Astrocyte (in vitro differentiated cells and primary cell): ENCODE measurements at regions not wholly inside any gene's neighbourhood (a gene's known extent, or its start where the extent isn't known, plus 50 kb on each side); places are given as distances from the start of the nearest gene placed in this dataset.

Source experiments
- DNase-seq: peaks from one replicate; pipeline ENCODE4 v3.0.0-alpha.2; 2010; ENCODE audit warnings: low read depth
- FAIRE-seq: peaks from 2 replicates; lab custom pipeline; 2011; peaks lifted over from hg19 to GRCh38; lab: Jason Lieb, UNC
- H2AFZ ChIP-seq: 2 replicates; pipeline ENCODE4 v1.6.0; 2012; ENCODE audit warnings: low read depth, low read length, inconsistent platforms
- H3K27ac ChIP-seq: 2 replicates; pipeline ENCODE4 v1.5.1; 2011; ENCODE audit warnings: low read depth, low read length, inconsistent platforms
- H3K27me3 ChIP-seq: 2 replicates; pipeline ENCODE4 v1.6.0; 2011; ENCODE audit warnings: low read length, inconsistent platforms; ENCODE audit not compliant: insufficient read depth
- H3K36me3 ChIP-seq: 2 replicates; pipeline ENCODE4 v1.5.1; 2011; ENCODE audit warnings: low read length, inconsistent platforms; ENCODE audit not compliant: insufficient read depth
- H3K4me1 ChIP-seq: 2 replicates; pipeline ENCODE4 v1.5.1; 2011; ENCODE audit warnings: low read length, inconsistent platforms; ENCODE audit not compliant: insufficient read depth
- H3K4me2 ChIP-seq: 2 replicates; pipeline ENCODE4 v1.6.0; 2012; ENCODE audit warnings: low read length, inconsistent platforms
- H3K4me3 ChIP-seq: 2 replicates; pipeline ENCODE4 v1.5.1; 2011; ENCODE audit warnings: low read depth, mild to moderate bottlenecking, low read length, inconsistent platforms; ENCODE audit not compliant: insufficient read depth
- H3K79me2 ChIP-seq: 2 replicates; pipeline ENCODE4 v1.6.0; 2012; ENCODE audit warnings: mild to moderate bottlenecking, low read length, inconsistent platforms; ENCODE audit not compliant: insufficient read depth
- H3K9ac ChIP-seq: 2 replicates; pipeline ENCODE4 v1.6.0; 2012; ENCODE audit warnings: mild to moderate bottlenecking, low read length, inconsistent platforms
- H3K9me3 ChIP-seq: 2 replicates; pipeline ENCODE4 v1.5.1; 2012; ENCODE audit warnings: low read depth, mild to moderate bottlenecking, low read length, inconsistent platforms; ENCODE audit not compliant: insufficient read depth
- H4K20me1 ChIP-seq: 2 replicates; pipeline ENCODE4 v1.6.0; 2012; ENCODE audit warnings: low read length, inconsistent platforms; ENCODE audit not compliant: insufficient read depth
- H3K27ac Mint-ChIP-seq: one replicate; pipeline ENCODE4 v1.8.0; 2021; ENCODE audit warnings: mild to moderate bottlenecking, mixed read lengths; ENCODE audit not compliant: unreplicated experiment
- H3K27me3 Mint-ChIP-seq: one replicate; pipeline ENCODE4 v1.8.0; 2021; ENCODE audit warnings: low read depth, mixed read lengths; ENCODE audit not compliant: unreplicated experiment
- H3K36me3 Mint-ChIP-seq: one replicate; pipeline ENCODE4 v1.8.0; 2021; ENCODE audit warnings: low read depth, mixed read lengths; ENCODE audit not compliant: unreplicated experiment
- H3K4me1 Mint-ChIP-seq: one replicate; pipeline ENCODE4 v1.8.0; 2021; ENCODE audit warnings: low read depth, mixed read lengths; ENCODE audit not compliant: unreplicated experiment
- H3K4me3 Mint-ChIP-seq: one replicate; pipeline ENCODE4 v1.8.0; 2021; ENCODE audit warnings: mild to moderate bottlenecking, moderate library complexity, mixed read lengths; ENCODE audit not compliant: unreplicated experiment
- H3K9me3 Mint-ChIP-seq: one replicate; pipeline ENCODE4 v1.8.0; 2021; ENCODE audit warnings: mild to moderate bottlenecking, mixed read lengths; ENCODE audit not compliant: unreplicated experiment
- EZH2 ChIP-seq: IDR thresholded peaks from 2 replicates; pipeline ENCODE4 v1.6.1; 2012; ENCODE audit warnings: mild to moderate bottlenecking, low read length, inconsistent platforms; ENCODE audit not compliant: insufficient read depth
- TF ChIP-seq, protein P1 (sequence below): IDR thresholded peaks from 2 replicates; pipeline ENCODE4 v1.5.1; 2011; ENCODE audit warnings: low read depth, mild to moderate bottlenecking, inconsistent platforms, low read length, moderate library complexity; ENCODE audit not compliant: insufficient read depth

DNA sequence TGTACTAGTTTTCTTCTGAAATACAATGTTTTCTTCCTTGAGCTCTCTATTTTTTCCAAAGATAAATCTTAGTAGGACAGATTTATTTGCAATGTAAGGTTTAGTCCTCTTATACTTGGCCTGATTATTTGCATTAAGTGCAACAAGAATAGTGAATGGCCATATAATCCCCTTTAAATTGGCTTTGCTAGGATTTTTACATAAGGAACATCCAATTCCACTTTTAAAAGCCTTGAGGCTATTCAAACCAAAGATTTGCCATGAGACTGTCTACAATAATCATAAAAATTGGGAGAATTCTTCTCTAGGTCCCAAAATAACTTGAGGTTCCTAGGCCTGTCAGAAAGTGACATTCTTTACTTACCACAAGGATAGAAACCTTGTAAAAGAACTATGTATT, 128.6 kb upstream of the THSD7A start:
- Histone ChIP-seq H2AFZ (no peak overlapping the region), H4K20me1 (no peaks in the 10 kb centered on the region), H3K36me3 (no peaks in the 10 kb centered on the region), H3K9ac (no peak overlapping the region), H3K9me3 (no peaks in the 10 kb centered on the region), H3K27me3 (no peaks in the 10 kb centered on the region), H3K27ac (no peak overlapping the region), H3K79me2 (no peaks in the 10 kb centered on the region), H3K4me3 (no peak overlapping the region), H3K4me1 (no peaks in the 10 kb centered on the region), H3K4me2 (no peak overlapping the region)
- TF ChIP-seq, protein P1, sequence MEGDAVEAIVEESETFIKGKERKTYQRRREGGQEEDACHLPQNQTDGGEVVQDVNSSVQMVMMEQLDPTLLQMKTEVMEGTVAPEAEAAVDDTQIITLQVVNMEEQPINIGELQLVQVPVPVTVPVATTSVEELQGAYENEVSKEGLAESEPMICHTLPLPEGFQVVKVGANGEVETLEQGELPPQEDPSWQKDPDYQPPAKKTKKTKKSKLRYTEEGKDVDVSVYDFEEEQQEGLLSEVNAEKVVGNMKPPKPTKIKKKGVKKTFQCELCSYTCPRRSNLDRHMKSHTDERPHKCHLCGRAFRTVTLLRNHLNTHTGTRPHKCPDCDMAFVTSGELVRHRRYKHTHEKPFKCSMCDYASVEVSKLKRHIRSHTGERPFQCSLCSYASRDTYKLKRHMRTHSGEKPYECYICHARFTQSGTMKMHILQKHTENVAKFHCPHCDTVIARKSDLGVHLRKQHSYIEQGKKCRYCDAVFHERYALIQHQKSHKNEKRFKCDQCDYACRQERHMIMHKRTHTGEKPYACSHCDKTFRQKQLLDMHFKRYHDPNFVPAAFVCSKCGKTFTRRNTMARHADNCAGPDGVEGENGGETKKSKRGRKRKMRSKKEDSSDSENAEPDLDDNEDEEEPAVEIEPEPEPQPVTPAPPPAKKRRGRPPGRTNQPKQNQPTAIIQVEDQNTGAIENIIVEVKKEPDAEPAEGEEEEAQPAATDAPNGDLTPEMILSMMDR: no peak
- no peak for TF ChIP-seq EZH2
- FAIRE-seq (no peak), DNase-seq (no peak)
- no peaks in the 10 kb centered on the region for H3K27me3 Mint-ChIP-seq
- H3K4me1 Mint-ChIP-seq: no peaks in the 10 kb centered on the region
- no peak overlapping the region for H3K27ac Mint-ChIP-seq
- H3K4me3 Mint-ChIP-seq: no peak overlapping the region
- no peaks in the 10 kb centered on the region for H3K36me3 Mint-ChIP-seq
- H3K9me3 Mint-ChIP-seq: no peaks in the 10 kb centered on the region

DNA sequence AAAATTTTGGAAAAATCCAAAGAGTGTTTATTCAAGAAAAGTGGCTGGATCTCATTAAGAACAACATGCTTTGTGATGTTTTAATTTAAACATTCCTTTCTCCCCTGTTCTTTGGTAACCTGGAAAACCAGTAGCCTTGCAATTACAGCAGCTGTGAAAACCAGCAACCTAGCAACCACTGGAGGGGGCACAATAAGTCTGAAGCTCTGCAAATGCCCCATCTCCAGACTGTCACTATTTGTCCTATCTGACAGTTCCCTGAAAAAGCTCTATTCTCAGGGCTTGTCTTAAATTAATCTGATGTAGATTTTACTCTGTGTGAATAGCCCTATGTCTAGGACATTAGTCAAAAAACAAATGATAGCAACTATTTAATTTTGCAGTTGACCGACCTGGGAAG, 137.6 kb upstream of the THSD7A start:
- DNase-seq (no peak), FAIRE-seq (no peak)
- no peaks in the 10 kb centered on the region for H3K4me1 ChIP-seq
- no peaks in the 10 kb centered on the region for H3K36me3 Mint-ChIP-seq
- no peak overlapping the region for H3K4me3 Mint-ChIP-seq
- peaks cover 2% of the 10 kb centered on the region for H3K9me3 Mint-ChIP-seq
- no peak overlapping the region for H3K27ac Mint-ChIP-seq
- no peaks in the 10 kb centered on the region for H4K20me1 ChIP-seq
- H3K9ac ChIP-seq: no peak overlapping the region
- no peak overlapping the region for H2AFZ ChIP-seq
- no peak overlapping the region for H3K4me2 ChIP-seq
- no peak overlapping the region for H3K4me3 ChIP-seq
- no peaks in the 10 kb centered on the region for H3K4me1 Mint-ChIP-seq
- H3K27me3 ChIP-seq: no peaks in the 10 kb centered on the region
- H3K79me2 ChIP-seq: no peaks in the 10 kb centered on the region
- no peak overlapping the region for H3K27ac ChIP-seq
- TF ChIP-seq, protein P1: no peak
- no peak for TF ChIP-seq EZH2
- no peaks in the 10 kb centered on the region for H3K9me3 ChIP-seq
- H3K27me3 Mint-ChIP-seq: no peaks in the 10 kb centered on the region
- H3K36me3 ChIP-seq: no peaks in the 10 kb centered on the region

DNA sequence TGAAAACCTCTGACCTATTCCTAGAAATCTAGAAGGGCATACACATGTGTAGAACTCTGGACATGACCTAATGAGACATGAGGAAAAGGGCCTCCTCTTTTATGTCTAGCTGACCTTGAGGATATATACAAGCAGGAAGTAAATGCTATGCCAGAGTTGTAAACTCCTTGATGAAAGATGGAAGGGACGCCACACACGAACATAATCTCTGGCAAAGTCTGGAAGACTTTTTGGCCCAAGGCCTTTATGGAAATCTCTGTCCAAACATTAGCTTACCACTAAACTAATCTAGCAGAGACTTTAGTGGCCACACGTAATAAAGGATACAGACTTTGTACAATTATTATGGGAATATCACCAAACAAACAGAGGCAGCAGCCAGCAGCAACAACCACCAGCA, 138.1 kb upstream of the THSD7A start:
- Histone ChIP-seq H3K9me3 (no peaks in the 10 kb centered on the region), H3K79me2 (no peaks in the 10 kb centered on the region), H3K27me3 (no peaks in the 10 kb centered on the region), H3K4me1 (no peaks in the 10 kb centered on the region), H4K20me1 (no peaks in the 10 kb centered on the region), H3K27ac (no peak overlapping the region), H3K4me3 (no peak overlapping the region), H3K36me3 (no peaks in the 10 kb centered on the region), H2AFZ (no peak overlapping the region), H3K4me2 (no peak overlapping the region), H3K9ac (no peak overlapping the region)
- DNase-seq (no peak), FAIRE-seq (no peak)
- H3K4me3 Mint-ChIP-seq: no peak overlapping the region
- peaks cover 2% of the 10 kb centered on the region for H3K9me3 Mint-ChIP-seq
- H3K36me3 Mint-ChIP-seq: no peaks in the 10 kb centered on the region
- TF ChIP-seq, protein P1: no peak
- TF ChIP-seq EZH2: no peak
- H3K27ac Mint-ChIP-seq: no peak overlapping the region
- no peaks in the 10 kb centered on the region for H3K4me1 Mint-ChIP-seq
- H3K27me3 Mint-ChIP-seq: no peaks in the 10 kb centered on the region
